Prostate gland (tissue), 2 donors: ENCODE measurements at regions not wholly inside any gene's neighbourhood (a gene's known extent, or its start where the extent isn't known, plus 50 kb on each side); places are given as distances from the start of the nearest gene placed in this dataset.

Source experiments
- POLR2A ChIP-seq: fragments of 450-650 bp; IDR thresholded peaks from one replicate; pipeline ENCODE4 v1.6.1; 2016; ENCODE audit warnings: antibody characterized with exemption, mild to moderate bottlenecking
- POLR2AphosphoS5 ChIP-seq: sonication (generic); formaldehyde crosslinking; IDR thresholded peaks from one replicate; pipeline ENCODE4 v1.6.1; 2017; ENCODE audit warnings: antibody characterized with exemption
- TF ChIP-seq, protein P1 (sequence below), 4 experiments: fragments of 200-600 bp in 2 of 4; fragments of 450-650 bp in 2 of 4; sonication (generic) in 2 of 4; IDR thresholded peaks; 1 replicate in 3 of 4; 2 replicates in 1 of 4; pipeline ENCODE4 v1.5.1; 2016 to 2019; ENCODE audit warnings: antibody characterized with exemption in 4 of 4, mild to moderate bottlenecking in 2 of 4, moderate library complexity in 2 of 4

DNA sequence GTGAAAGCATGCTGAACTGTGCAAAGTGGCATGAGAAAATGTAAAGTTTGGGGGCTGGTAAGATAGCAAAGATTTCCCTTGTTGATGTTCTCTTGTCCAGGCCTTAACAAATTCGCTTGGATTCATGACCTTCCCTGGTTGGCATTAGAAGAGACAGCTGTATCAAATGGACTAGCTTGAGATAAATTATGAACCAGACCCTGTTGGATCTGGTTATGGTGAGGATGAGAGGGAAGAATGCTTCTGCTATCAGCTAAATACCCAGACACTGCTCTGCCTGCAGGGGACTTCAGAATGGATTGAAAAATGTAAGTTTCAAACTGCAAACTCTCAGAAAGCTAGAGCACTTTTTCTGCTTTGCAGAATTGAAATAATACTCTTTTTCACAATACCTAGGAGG is 135.2 kb downstream of the EFNB2 start:
- TF ChIP-seq, protein P1, sequence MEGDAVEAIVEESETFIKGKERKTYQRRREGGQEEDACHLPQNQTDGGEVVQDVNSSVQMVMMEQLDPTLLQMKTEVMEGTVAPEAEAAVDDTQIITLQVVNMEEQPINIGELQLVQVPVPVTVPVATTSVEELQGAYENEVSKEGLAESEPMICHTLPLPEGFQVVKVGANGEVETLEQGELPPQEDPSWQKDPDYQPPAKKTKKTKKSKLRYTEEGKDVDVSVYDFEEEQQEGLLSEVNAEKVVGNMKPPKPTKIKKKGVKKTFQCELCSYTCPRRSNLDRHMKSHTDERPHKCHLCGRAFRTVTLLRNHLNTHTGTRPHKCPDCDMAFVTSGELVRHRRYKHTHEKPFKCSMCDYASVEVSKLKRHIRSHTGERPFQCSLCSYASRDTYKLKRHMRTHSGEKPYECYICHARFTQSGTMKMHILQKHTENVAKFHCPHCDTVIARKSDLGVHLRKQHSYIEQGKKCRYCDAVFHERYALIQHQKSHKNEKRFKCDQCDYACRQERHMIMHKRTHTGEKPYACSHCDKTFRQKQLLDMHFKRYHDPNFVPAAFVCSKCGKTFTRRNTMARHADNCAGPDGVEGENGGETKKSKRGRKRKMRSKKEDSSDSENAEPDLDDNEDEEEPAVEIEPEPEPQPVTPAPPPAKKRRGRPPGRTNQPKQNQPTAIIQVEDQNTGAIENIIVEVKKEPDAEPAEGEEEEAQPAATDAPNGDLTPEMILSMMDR (IDR thresholded peaks at IDR 0.05), result no peak
- no peak for TF ChIP-seq POLR2A
- TF ChIP-seq POLR2AphosphoS5, result no peak
